Thymus (tissue), 11 donors: ENCODE measurements at regions not wholly inside any gene's neighbourhood (a gene's known extent, or its start where the extent isn't known, plus 50 kb on each side); places are given as distances from the start of the nearest gene placed in this dataset.

Experiments
- DNase-seq, 9 donors: peaks; one replicate each; pipeline ENCODE4 v3.0.0-alpha.2; 2013; ENCODE audit warnings: low spot score in 9 of 9, low read depth in 6 of 9, missing footprints in 1 of 9
- H3K27ac ChIP-seq, 2 donors: one replicate each; pipeline ENCODE4 v1.5.1; 2013; ENCODE audit warnings: control low read depth in 1 of 2, low read depth in 1 of 2, low read length in 1 of 2, mild to moderate bottlenecking in 1 of 2, moderate library complexity in 1 of 2
- H3K27me3 ChIP-seq, 2 donors: one replicate each; pipeline ENCODE4 v1.5.1; 2013; ENCODE audit warnings: low read length in 1 of 2; ENCODE audit not compliant: control insufficient read depth in 2 of 2, insufficient read depth in 1 of 2
- H3K36me3 ChIP-seq, 2 donors: one replicate each; pipeline ENCODE4 v1.5.1; 2013; ENCODE audit warnings: low read length in 1 of 2, mild to moderate bottlenecking in 1 of 2, moderate library complexity in 1 of 2; ENCODE audit not compliant: control insufficient read depth in 2 of 2, insufficient read depth in 2 of 2
- H3K4me1 ChIP-seq, 2 donors: one replicate each; pipeline ENCODE4 v1.5.1; 2013; ENCODE audit warnings: low read length in 2 of 2; ENCODE audit not compliant: control insufficient read depth in 2 of 2, insufficient read depth in 2 of 2
- H3K4me3 ChIP-seq, 2 donors: one replicate each; pipeline ENCODE4 v1.5.1; 2013; ENCODE audit warnings: low read length in 2 of 2, control low read depth in 1 of 2, mild to moderate bottlenecking in 1 of 2
- H3K9me3 ChIP-seq, 2 donors: one replicate each; pipeline ENCODE4 v1.5.1; 2013; ENCODE audit warnings: low read length in 1 of 2, mild to moderate bottlenecking in 1 of 2; ENCODE audit not compliant: control insufficient read depth in 2 of 2, insufficient read depth in 1 of 2
- WGBS: extraction: QIAGEN DNeasy Blood & Tissue Kit; methylation state at CpG from one replicate; pipeline ENCODE4 v1.1.7; 2013; 5-methylcytosine and 5-hydroxymethylcytosine counted together
- donor health status: healthy.

- no peak overlapping the region for H3K27ac ChIP-seq
- no peaks in the 10 kb centered on the region for H3K9me3 ChIP-seq
- H3K4me3 ChIP-seq, result no peak overlapping the region
- no peaks in the 10 kb centered on the region for H3K36me3 ChIP-seq
- H3K27me3 ChIP-seq, result no peaks in the 10 kb centered on the region
- no peak for DNase-seq
- WGBS, result 78% methylated on average over 3 of the region's 3 CpGs
- no peaks in the 10 kb centered on the region for H3K4me1 ChIP-seq
Observed at GRCh38 chr16:17777408-17777863, 306.7 kb upstream of the XYLT1 start.

- Histone ChIP-seq H3K36me3 (no peaks in the 10 kb centered on the region), H3K4me1 (no peaks in the 10 kb centered on the region), H3K27me3 (no peaks in the 10 kb centered on the region), H3K27ac (no peak overlapping the region), H3K9me3 (no peaks in the 10 kb centered on the region), H3K4me3 (no peak overlapping the region)
- DNase-seq, result no peak
- WGBS, result 88% methylated on average over 9 of the region's 9 CpGs
Observed at GRCh38 chr16:17776888-17777287, 306.1 kb upstream of the XYLT1 start.

- WGBS, result 89% methylated on average over 1 of the region's 1 CpG
Observed at GRCh38 chr16:17776465-17776864, 305.7 kb upstream of the XYLT1 start.

DNA sequence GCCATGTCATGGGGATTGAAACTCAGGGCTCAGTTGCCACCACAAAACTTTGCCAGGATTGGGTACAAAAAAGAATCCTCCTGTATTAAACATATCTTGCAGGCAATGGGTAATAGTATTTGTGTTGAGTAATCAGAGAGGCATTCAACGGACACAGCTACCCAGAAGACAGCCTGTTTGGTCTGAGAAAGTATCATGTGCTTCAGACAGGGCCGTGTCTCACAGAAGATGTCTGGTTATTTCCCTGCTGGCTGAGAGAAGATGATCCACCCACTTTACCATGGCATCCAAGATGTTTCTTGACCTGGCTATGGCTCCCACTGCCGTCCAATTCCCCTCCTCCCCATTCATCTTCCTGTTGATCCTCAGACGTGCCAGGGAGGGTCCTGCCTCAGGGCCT lies 304.3 kb upstream of the XYLT1 start:
- DNase-seq, result no peak
- Histone ChIP-seq H3K9me3 (no peaks in the 10 kb centered on the region), H3K27ac (no peak overlapping the region), H3K4me1 (no peaks in the 10 kb centered on the region), H3K27me3 (no peaks in the 10 kb centered on the region), H3K36me3 (no peaks in the 10 kb centered on the region), H3K4me3 (no peak overlapping the region)
- WGBS, result 86% methylated on average over 4 of the region's 4 CpGs

More at GRCh38 chr16:17776465-17776864, 305.7 kb upstream of the XYLT1 start:
- no peak overlapping the region for H3K4me3 ChIP-seq
- H3K27ac ChIP-seq, result no peak overlapping the region
- H3K27me3 ChIP-seq, result no peaks in the 10 kb centered on the region
- no peaks in the 10 kb centered on the region for H3K36me3 ChIP-seq
- H3K9me3 ChIP-seq, result no peaks in the 10 kb centered on the region
- DNase-seq, result no peak
- no peaks in the 10 kb centered on the region for H3K4me1 ChIP-seq

DNA sequence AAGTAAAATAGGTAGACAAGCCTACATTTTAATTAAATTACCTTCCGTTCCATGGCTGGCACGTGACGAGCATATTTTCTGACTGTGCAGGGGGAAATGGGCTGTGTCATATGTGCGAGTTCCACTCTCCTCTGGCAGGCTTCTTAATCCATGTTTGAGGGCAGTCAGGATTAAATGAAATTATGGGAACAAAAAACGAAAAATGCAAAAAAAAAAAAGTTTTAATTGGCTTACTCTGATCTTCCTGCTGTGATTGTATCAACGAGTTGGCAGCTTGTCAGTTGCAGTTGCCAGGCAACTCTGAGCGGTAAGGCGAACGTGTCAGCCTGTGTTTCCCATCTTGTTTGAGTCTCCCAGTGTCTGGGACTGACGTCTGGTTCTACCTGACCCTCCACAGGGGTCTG lies 302.9 kb upstream of the XYLT1 start:
- DNase-seq, result no peak
- Histone ChIP-seq H3K4me1 (no peaks in the 10 kb centered on the region), H3K27ac (no peak overlapping the region), H3K4me3 (no peak overlapping the region), H3K9me3 (no peaks in the 10 kb centered on the region), H3K27me3 (no peaks in the 10 kb centered on the region), H3K36me3 (no peaks in the 10 kb centered on the region)
- 61% methylated on average over 10 of the region's 10 CpGs for WGBS

GRCh38 chr16:17770104-17770503 lies 299.3 kb upstream of the XYLT1 start:
- Histone ChIP-seq H3K36me3 (no peaks in the 10 kb centered on the region), H3K4me1 (no peaks in the 10 kb centered on the region), H3K27me3 (no peaks in the 10 kb centered on the region), H3K9me3 (no peaks in the 10 kb centered on the region), H3K27ac (no peak overlapping the region), H3K4me3 (no peak overlapping the region)
- DNase-seq, result no peak
- 98% methylated on average over 2 of the region's 2 CpGs for WGBS

- no peak for DNase-seq
- Histone ChIP-seq H3K9me3 (no peaks in the 10 kb centered on the region), H3K27me3 (no peaks in the 10 kb centered on the region), H3K4me1 (no peaks in the 10 kb centered on the region), H3K4me3 (no peak overlapping the region), H3K27ac (no peak overlapping the region), H3K36me3 (no peaks in the 10 kb centered on the region)
- 95% methylated on average over 1 of the region's 1 CpG for WGBS
Observed at GRCh38 chr16:17769065-17769464, 298.3 kb upstream of the XYLT1 start.

DNA sequence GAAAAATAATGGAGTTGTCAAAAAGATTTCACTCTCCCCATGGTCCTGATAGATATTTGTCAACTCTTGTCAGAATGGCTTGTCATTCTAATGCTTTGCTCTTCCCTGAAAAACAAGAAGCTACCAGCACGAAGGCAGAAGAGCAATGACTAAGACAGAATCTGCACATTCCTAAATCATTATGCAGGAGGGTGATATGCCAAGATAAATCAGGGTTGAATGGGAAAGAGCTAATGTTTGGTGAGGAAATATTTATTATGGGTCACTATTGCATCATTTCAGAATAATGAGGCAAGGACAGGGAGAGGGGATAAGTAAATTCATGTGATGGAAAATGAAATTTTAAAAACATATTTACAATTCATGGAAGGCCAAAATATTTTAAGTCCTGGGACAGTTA lies 297.5 kb upstream of the XYLT1 start:
- no peaks in the 10 kb centered on the region for H3K27me3 ChIP-seq
- H3K27ac ChIP-seq, result no peak overlapping the region
- no peaks in the 10 kb centered on the region for H3K36me3 ChIP-seq
- H3K4me1 ChIP-seq, result no peaks in the 10 kb centered on the region
- 62% methylated on average over 1 of the region's 1 CpG for WGBS
- H3K9me3 ChIP-seq, result no peaks in the 10 kb centered on the region
- H3K4me3 ChIP-seq, result no peak overlapping the region
- no peak for DNase-seq

DNA sequence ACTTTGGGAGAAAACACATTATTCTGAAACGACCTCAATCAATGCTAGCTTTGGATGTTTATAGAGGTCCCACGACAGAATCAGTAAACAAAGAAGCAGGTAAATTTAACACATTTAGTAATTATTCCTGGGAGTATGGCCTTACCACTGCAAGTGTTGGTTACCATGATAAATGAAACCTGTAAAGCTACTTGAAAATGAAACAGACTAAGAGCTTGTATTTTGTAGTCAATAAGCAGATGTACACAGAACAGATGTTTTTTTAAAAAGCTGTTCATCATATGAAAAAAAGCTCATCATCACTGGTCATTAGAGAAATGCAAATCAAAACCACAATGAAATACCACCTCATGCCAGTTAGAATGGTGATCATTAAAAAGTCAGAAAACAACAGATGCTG lies 295.3 kb upstream of the XYLT1 start:
- Histone ChIP-seq H3K27ac (no peak overlapping the region), H3K27me3 (no peaks in the 10 kb centered on the region), H3K4me1 (no peaks in the 10 kb centered on the region), H3K36me3 (no peaks in the 10 kb centered on the region), H3K4me3 (no peak overlapping the region), H3K9me3 (no peaks in the 10 kb centered on the region)
- 67% methylated on average over 2 of the region's 2 CpGs for WGBS
- DNase-seq, result no peak
